ENCODE measurements at regions not wholly inside any gene's neighbourhood (a gene's known extent, or its start where the extent isn't known, plus 50 kb on each side); places are given as distances from the start of the nearest gene placed in this dataset.

DNA sequence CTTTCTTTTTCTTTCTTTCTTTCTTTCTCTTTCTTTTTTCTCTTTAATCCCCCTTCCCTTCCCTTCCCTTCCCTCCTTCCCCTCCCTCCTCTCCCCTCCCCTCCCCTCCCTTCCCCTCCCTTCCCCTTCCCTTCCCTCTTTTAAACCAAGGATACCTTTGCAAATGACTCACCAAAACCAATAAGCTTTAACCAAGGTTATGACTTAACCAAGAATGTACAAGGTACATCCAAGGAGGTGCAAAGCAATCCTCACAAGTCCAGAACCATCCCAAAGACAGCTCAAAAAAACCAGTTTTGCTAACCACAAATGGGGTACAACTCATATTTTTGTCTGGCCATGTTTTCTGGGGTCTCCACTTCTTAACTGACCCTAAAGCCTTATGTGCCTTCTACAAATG is 174.7 kb upstream of the PPP1R2C start:
- TF ChIP-seq EZH2 (IDR thresholded peaks at IDR 0.05; ENCODE audit: low read depth, unreplicated experiment) = no peak
- TF ChIP-seq, protein P1, sequence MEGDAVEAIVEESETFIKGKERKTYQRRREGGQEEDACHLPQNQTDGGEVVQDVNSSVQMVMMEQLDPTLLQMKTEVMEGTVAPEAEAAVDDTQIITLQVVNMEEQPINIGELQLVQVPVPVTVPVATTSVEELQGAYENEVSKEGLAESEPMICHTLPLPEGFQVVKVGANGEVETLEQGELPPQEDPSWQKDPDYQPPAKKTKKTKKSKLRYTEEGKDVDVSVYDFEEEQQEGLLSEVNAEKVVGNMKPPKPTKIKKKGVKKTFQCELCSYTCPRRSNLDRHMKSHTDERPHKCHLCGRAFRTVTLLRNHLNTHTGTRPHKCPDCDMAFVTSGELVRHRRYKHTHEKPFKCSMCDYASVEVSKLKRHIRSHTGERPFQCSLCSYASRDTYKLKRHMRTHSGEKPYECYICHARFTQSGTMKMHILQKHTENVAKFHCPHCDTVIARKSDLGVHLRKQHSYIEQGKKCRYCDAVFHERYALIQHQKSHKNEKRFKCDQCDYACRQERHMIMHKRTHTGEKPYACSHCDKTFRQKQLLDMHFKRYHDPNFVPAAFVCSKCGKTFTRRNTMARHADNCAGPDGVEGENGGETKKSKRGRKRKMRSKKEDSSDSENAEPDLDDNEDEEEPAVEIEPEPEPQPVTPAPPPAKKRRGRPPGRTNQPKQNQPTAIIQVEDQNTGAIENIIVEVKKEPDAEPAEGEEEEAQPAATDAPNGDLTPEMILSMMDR (conservative IDR thresholded peaks at IDR 0.05; ENCODE audit: low read depth in 2 of 2) = no peak
- TF ChIP-seq CREB1 (CRISPR knock-in tag; IDR thresholded peaks at IDR 0.05; ENCODE audit: low read depth) = no peak

Measured in GM23338 (cell line).